Muscle of back (tissue), 3 donors: ENCODE measurements at regions not wholly inside any gene's neighbourhood (a gene's known extent, or its start where the extent isn't known, plus 50 kb on each side); places are given as distances from the start of the nearest gene placed in this dataset.
A peak's percentile ranks its signal among the peaks of the same experiment; 100 is the strongest.

Experiments used
- DNase-seq, 3 donors: peaks; one replicate each; pipeline versions ENCODE4 v3.0.0 to v3.0.0-alpha.2; 2013

DNA sequence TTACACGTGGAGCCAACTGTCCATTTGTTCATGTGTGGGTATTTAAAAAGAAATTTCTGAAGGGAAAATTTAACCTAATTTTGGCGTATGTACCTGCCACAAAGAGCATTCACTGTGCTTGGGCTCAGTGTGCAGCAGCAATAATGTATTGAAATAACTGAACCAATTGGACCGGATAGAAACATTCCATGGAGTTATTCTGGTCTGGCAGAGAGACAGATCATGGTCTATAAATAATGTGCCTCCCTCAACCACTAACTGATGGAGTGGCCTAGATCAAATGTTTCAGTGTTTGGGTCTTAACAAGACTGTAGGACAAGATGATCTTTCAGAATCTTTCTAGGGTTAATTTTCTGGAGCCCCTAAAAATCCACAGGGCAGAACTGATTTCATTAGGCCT is 469.7 kb downstream of the PRELID2 start:
- DNase-seq = no peak

DNA sequence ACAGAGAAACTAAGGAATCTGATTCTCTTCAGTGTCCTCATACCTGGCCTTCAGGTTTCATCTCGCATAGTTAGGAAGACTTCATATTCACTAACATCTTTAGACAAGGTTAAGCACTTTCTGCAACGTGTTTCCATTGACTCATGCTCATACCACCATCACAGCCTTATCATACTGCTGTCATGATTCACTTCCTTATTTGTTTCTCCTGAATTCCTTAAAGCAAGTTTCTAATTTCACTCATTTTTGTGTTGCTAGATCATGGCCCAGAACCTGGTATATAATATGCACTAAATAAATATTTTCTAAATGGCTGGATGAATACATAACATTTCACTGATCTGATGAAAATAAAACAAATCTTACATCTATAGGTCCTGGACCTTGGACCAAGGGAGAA is 472.9 kb downstream of the PRELID2 start:
- peak in 1 of 3 donors; percentile 74 for DNase-seq

DNA sequence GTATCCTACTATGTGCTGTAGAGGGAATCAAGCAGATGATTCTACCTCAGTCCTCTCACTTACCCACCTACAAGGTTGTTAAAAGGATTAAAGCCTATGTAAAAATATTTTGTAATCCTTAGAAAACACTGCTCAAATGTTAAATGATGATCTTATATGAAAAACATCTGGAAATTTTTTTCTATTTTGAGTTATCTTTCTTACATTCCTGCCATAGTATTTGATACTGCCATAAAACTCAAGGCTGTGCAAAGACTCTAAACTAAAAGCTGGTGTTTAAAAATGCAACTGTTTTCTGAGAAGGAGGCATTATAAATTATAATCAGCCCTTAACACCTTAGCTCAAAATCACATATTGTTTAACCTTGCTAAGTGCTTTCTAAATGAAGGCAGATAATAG is 474.2 kb downstream of the PRELID2 start:
- DNase-seq = peak in 1 of 3 donors; percentile 6

DNA sequence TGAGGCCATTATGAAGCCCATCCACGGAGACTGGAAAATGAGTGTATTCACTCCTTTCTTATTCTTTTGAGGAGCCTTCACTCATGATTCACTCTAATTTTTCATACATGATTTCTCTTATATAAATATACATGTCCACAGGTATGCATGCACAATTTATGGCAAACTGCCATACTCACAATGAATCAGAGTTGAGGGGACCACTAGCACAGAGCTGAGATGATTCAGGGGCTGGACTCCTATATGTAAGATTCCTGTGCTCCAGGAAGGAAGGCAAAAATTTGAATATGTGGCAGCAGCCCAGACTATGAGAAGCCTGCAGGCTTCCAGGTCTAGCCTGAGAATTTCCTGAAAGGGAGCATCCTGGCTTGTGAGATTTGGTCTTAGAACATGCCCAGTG is 484.6 kb downstream of the PRELID2 start:
- peak in 1 of 3 donors; percentile 82 for DNase-seq

DNA sequence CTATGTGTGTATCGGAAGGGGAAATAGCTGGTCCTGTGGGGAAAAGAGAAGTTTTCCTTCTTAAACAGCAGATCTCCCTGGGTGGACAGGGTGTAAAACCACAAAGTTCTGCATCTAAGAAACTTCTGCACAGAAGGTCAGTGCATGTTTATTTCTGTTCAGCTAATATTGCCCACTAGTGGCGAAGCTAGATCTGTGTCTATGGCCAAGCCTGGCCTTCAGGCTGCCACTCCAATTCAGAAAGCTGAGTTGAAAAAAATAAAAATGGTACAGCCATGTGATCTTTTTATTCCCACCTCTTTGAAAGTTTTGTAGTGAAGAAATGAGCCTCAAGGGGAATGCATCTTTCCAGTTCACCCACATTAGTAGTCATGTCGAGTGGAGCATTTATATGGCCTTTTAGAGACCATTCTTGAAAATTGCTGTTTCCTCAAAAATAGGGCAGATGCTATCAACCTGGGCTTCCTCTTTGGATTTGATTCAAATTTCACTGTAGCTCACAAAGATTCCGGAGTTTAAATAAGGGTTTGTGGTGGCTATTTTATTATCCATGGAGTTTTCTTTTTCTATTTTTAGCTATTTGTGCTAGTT is 488.0 kb downstream of the PRELID2 start:
- peak in 2 of 3 donors; percentile 14 to 37 for DNase-seq

DNA sequence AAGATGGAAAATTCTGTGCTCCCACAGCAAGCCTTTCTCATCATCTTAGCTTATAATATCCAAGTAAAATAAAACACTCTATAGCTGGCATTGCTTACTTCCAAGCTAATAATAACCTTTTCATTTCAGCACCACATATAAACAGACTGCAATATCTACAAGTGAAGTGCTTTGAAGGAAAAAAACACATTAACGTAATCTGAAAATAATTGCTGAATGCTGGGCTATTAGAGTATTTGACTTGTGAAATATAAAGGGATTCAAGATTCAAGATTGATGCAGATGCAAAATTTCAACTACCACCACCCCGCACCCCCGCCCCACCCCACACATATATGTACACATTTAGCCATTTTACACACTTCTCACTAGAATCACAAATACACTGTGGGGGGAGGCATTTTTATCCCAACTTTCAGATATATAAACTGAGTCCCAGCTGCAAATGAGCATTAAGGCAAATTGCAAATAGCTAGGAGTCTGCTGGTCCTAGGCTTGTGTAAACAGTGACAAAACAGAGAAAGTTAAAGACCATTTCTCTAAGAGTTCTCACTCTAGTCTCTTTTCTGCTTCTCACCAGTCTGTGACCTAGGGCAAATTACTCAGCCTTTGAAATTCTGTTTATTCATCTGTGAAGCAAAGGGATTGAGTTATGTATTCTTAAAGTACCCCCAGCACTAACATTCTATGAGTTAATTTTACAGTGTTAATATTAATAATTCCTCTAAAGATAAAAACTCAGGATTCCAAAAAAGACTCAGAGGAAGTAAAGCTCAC is 489.4 kb downstream of the PRELID2 start:
- DNase-seq = no peak

DNA sequence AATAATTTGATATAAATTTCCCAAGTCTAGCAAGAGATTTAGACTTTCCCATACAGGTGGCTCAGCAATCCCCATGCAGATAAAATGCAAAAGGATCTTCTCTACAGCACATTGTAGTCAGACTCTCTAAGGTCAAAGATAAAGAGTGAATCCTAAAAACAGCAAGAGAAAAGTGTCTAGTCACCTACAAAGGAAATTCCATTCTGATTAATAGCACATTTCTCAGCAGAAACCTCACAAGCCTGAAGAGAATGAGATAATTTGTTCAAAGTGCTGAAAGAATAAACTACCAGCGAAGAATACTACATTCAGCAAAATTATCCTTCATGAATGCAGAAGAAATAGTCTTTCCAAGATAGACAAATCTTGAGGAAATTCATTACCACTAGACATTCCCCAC is 493.3 kb downstream of the PRELID2 start:
- no peak for DNase-seq

DNA sequence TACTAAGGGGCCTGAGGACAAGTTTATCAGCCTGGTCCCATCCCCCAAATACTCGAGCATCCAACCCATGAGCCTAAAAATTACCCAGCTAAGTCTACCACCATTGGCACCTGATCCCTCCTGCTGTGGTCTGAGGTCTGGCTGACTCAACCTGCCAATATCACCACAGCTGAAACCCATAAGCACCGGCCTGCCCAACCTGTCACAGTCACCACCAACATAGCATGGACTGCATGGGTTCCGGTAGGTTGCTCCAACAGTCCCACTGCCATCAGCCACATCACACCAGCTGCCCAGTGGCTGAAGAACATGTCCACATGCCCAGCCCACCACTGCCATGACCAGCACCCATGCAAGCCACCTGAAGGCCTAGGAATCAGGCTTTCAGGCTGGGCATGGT is 495.0 kb downstream of the PRELID2 start:
- DNase-seq = no peak

DNA sequence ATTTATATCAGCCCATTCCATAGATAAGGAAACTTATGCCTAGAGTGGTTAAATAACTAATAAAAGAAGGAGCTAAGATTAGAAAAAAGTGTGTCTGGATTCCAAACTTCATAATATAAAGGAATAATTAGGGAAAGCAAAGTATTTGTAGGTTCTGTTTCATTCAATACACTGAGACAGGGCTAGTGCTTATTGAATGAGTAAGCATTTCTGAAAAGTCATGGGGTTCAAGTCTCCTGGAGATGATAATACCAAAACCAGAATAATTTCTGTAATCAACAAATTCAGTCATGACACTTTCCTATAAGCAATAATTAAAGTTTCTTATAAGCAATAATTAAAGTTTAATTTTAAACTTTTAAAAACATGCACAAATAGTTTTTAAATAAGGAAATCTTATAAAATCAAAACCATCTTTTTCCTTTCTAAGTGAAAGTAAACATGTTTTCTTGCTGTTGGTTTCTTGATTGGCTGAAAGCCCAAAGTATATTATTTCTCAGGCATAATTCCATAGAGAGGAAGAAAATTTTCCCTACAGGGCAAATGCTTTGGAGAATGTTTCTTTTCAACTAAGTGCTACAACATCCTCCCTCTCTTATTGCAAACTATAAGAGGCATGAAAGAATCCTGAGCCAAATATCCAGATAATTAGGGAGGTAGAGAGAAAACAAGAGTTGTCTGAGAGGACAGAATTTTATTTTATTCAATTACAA is 510.2 kb downstream of the PRELID2 start:
- peak in 1 of 3 donors; percentile 11 for DNase-seq

DNA sequence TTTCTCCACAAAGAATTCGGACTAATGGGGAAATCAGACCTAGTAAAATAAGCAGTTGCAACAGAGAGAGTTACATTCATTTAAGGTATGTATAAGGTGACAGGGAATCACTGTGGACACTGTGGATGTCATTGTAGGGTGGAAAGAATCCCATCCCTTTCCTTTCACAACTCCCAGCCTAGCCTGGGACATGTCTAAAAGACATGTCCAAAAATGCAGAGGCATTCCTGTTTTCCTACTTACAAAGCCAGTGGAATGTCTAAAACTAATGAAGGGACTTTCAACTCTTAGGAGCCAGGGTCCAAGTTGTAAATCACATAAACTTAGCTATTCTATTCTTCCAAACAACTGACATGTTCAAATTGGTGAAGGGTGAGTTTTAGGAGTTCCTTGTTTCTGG is 511.0 kb downstream of the PRELID2 start:
- DNase-seq = no peak

DNA sequence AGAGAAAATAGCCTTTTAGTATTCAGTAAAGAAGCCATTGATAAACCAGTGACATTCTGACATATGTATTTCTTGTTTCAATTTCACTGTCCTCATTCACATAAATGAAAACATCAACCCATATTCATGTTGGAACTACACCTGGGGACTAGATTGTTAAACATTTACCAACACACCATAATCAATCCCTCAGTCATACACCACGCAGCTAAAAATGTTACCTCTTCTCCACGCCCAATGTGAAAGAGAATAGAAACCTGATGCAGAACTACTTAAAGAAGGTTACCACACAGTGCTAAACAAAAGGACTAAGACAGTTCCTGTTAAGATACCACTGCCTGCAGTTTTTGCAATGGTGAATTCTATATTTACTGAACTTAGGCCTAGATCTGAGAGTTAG is 518.9 kb downstream of the PRELID2 start:
- no peak for DNase-seq

DNA sequence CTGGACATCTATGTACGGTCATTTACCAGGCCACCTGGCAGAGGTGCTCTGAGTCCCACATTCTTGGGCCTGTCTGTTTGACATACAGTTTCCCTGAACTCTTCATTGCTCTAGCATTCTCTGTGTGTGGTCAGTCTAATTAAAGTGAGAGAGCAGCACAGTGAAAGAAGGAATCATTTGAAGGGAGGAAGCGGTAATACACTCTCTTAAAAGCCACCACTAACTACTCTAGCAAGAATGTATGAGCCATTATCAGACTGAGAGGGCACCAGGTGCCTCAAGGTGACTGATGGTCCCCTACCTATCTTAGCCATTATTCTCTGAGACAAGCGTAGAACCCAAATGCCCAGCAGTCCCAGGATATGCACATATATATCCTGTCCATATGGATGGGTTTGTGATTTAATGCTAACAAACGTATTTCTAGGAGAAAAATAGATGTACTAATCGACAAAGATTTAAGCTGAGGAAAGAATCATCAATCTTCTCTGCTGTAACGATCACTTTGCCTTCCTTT is 527.2 kb downstream of the PRELID2 start:
- DNase-seq = no peak

DNA sequence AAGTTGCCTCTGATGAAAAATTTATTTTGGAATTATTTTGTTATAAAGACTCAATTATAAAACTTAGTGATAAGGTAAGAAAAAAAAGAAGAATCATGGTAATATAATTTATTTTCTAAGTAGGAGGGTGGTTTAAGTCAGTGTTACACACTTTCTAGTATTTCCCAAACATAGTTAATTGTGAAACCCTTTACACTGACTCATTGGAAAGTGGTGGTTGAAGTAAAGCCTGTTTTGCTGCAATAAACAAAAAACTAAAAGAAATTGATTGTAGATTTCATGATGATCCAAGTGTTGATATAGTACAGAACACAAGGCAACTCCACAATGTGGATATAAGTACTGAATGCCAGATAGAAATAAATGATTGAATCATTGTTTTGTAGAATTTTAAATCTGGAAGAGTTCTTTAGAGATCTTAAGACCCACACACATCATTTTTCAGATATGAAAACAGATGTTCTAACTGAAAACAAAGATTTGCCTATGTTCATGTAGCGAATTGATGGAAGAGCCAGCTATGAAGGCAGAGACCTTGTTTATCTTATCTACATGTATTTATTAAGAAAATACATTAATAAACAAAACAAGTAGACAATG is 539.8 kb downstream of the PRELID2 start:
- DNase-seq = no peak

DNA sequence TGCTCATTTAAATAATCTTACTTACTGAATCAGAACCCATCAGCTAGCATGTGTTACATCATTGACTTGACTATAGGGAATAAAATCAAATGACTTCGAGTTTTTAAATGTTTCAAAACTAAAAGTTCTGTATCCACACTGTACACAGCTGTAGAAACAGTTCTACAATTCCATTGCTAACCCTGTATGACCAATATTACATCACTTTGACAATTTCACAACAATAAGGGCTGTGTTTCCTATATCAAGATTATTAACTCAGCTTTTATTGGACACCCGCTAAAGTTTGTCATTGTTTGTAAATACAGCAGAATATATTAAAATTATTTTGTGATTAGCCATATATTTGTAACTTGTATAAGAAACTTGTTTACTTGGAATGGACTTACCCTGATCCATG is 540.8 kb downstream of the PRELID2 start:
- DNase-seq = no peak

DNA sequence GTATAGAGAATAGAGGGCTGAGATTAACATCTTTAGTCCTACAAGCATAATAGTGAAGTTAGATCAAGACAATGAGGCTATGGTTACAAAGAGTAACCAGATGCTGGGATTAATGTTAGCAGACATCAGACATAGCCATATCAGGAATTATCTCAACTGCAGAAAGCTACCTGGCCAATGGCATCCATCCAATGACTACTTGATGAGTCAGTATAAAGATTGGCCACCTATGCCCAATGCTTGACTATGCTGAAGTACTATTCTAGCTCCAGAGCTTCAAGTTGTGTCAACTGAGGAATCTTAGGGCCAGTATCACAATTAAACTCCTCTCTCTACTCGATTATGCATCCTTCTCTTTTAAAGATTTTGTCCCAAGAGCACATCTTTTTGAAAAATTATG is 541.4 kb downstream of the PRELID2 start:
- DNase-seq = no peak

DNA sequence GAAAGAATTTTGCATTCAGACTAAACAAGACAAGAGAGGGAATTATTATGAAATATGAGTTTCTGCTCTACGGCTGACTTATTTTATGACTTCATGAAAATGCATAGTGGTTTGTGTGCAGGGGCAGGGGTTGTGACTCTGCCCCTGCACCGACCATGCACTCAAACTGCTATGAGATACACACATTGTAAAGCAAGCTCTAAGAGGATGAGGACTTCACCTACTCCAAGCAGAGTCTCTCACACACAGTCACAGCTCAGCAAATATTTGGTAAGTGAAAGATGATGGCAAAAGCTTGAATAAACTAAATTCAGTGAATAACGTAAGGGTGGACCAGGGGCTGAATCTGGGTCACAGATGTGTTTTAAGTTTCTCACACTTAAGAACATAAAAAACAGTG is 542.9 kb downstream of the PRELID2 start:
- DNase-seq = no peak

DNA sequence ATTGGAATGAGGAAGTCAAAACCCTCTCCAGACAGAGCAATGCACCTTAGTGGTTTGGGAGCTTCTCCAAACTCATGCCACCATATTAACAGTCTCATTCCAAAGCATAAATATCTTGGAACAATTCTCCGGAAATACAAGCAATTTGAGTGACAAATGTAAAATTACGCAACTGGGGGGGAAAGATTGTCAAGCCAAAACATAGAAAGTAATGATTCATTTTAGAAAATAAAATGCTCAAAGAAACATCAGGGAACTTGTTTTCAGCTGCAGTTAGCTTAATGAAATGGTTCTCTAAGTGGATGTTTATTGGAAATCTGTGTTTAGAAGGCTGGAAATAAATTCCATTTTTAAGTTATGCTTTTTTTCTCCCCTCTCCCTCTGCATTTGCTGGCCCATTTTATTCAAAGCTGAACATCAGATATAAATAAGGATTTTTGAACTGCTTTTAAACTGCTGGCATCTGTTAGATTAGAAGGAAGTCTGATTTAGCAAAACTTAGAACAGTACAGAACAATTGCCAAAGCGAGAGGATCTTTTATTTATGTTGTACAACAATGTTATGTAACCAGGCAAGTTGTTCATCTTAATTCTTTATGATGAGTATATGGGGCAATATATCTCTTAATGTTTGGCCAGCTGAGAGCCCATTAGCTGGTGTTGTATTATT is 551.9 kb downstream of the PRELID2 start:
- DNase-seq = no peak

DNA sequence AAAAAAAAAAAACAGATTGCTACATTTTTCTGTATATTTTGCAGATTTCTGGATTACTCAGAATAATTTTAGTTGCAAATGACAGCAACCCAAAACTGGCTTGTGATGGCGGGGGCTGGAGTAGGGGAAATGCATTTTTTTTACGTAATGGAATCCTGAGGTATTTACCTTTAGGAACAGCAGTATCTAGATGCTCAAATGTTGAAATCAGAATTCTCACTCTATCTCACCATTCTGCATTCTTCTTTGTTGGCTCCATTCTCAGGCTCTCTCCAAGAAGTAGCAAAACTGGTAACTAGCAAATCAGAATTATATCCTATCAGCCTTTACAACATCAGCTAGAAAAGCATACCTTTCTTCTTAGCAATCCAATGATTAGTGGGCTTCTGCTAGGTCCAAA is 554.3 kb downstream of the PRELID2 start:
- no peak for DNase-seq

DNA sequence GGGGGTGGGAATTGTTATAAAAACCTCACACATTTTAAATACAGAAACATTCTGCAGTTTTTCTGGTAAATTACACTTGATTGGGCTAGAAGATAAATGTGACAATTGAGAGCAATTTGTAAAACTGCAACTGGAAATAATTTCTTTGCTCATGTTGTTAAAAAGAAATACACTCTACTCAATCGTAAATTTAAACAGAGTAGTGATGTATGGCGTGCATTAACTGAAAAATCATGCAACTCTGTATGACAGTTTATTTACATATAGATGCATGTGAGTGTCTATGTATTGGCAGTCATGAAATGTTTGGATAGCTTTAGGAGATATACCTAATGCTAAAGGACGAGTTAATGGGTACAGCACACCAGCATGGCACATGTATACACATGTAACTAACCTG is 554.9 kb downstream of the PRELID2 start:
- no peak for DNase-seq

DNA sequence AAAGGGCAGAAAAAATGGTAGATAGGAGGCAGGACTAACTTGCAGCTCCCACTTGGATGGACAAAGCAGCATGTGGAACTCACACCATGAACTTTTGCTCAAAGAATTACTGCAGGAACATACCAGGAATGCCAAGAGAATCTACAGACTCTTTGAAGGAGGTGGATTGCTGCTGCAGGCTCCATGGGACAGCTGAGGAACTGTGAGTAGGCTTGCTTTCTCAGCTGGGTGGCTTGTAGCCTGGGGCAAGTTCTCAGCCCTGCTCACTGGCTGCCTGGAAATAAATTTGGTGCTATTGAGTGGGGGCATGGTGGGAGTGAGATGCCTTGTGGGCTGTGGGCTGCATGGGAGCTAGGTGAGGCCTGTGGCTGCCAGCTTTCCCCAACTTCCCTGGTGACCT is 574.5 kb downstream of the PRELID2 start:
- DNase-seq = no peak

DNA sequence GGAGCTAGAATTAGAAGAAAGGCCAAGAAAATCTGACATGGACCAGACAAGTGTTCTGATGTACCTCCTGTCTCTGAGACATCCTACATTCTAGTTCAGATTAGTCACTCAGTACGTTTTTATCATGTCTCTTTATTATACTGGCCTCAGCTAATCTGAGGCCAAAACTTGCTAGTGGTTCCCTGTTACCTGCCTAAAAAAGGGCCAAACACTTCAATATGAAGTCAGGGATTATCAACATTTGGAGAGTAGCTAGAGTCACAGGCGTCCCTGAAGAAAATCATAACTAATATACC is 587.4 kb downstream of the PRELID2 start:
- DNase-seq = no peak
